Uterus (tissue), 2 donors: ENCODE measurements at regions not wholly inside any gene's neighbourhood (a gene's known extent, or its start where the extent isn't known, plus 50 kb on each side); places are given as distances from the start of the nearest gene placed in this dataset.

Experiments used
- POLR2A ChIP-seq, 2 donors: fragments of 450-650 bp; IDR thresholded peaks; one replicate each; pipeline ENCODE4 v1.6.1; 2016; ENCODE audit warnings: antibody characterized with exemption in 2 of 2, mild to moderate bottlenecking in 1 of 2, moderate library complexity in 1 of 2
- TF ChIP-seq, protein P1 (sequence below), 4 experiments: fragments of 200-600 bp in 2 of 4; fragments of 450-650 bp in 2 of 4; sonication (generic) in 2 of 4; IDR thresholded peaks; one replicate each; pipeline ENCODE4 v1.5.1; 2016 to 2019; ENCODE audit warnings: antibody characterized with exemption in 4 of 4, mild to moderate bottlenecking in 2 of 4, moderate library complexity in 1 of 4

DNA sequence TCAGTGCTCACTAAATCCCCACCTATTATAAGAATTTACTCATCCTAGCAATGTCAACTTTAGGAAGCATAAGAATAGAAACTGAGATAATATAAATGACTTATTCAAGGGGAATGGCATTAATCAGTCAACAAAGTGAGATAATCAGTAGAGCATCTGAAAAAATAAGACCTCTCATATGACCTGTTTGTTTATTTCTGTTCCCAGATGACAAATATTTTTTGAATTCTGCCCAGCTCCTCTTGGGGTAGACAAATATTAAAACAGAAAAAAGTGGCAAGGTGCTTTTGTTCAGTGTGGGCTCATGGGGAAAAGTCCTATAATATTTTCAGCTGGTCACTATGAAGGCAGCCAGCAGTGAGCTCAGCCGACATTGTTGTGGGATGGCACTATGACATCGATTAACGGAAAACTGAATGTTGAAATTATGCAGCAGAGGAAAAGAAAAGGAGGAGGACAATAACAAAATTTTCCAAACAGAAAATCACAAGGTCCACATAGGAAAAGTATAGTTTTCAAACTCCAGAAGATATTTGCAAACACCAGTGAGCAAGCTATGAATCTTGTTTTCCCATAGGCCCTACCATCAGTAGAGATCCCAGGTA is 109.6 kb downstream of the ANXA3 start:
- TF ChIP-seq, protein P1, sequence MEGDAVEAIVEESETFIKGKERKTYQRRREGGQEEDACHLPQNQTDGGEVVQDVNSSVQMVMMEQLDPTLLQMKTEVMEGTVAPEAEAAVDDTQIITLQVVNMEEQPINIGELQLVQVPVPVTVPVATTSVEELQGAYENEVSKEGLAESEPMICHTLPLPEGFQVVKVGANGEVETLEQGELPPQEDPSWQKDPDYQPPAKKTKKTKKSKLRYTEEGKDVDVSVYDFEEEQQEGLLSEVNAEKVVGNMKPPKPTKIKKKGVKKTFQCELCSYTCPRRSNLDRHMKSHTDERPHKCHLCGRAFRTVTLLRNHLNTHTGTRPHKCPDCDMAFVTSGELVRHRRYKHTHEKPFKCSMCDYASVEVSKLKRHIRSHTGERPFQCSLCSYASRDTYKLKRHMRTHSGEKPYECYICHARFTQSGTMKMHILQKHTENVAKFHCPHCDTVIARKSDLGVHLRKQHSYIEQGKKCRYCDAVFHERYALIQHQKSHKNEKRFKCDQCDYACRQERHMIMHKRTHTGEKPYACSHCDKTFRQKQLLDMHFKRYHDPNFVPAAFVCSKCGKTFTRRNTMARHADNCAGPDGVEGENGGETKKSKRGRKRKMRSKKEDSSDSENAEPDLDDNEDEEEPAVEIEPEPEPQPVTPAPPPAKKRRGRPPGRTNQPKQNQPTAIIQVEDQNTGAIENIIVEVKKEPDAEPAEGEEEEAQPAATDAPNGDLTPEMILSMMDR (IDR thresholded peaks at IDR 0.05), result no peak
- TF ChIP-seq POLR2A (IDR thresholded peaks at IDR 0.05), result no peak
